HCT116 (cell line): ENCODE measurements at regions not wholly inside any gene's neighbourhood (a gene's known extent, or its start where the extent isn't known, plus 50 kb on each side); places are given as distances from the start of the nearest gene placed in this dataset.

Experiments used
- ATAC-seq: fragments of 200-7000 bp; cut with Tn5 transposase; 2 replicates; pipeline ENCODE4 v1.9.1; 2020; ENCODE audit warnings: mild to moderate bottlenecking, moderate library complexity
- BruUV-seq: library from RNA; stranded (reverse); fragments of 400-500 nt; replicated peaks from 2 replicates; lab custom pipeline; 2021; lab: Mats Ljungman, UMichigan
- CTCF ChIA-PET: fragments of 300-600 bp; sonication (Branson Sonifier 250); formaldehyde crosslinking; loops from one replicate; lab custom pipeline; 2021; ENCODE audit warnings: antibody characterized with exemption; lab: Charles Lee
- POLR2A ChIA-PET: fragments of 300-600, 350-600 bp; sonication (Branson Sonifier 250); formaldehyde crosslinking; loops from one replicate; lab custom pipeline; 2021; ENCODE audit warnings: antibody characterized with exemption; lab: Charles Lee
- RAD21 ChIA-PET, 2 experiments: fragments of 300-600 bp; sonication (Branson Sonifier 250); formaldehyde crosslinking; loops; one replicate each; lab custom pipeline; 2023; ENCODE audit warnings: low total read pairs in 2 of 2; ENCODE audit not compliant: uncharacterized antibody in 2 of 2, unreplicated experiment in 2 of 2, low non-redundant PET in 1 of 2; lab: Charles Lee
- DNase-seq: peaks from one replicate; pipeline ENCODE4 v3.0.0-alpha.2; 2010; ENCODE audit warnings: low read depth, low spot score
- H2AFZ ChIP-seq: fragments of 200-600 bp; shearing (Covaris generic), sonication (generic); 2 replicates; pipeline ENCODE4 v1.6.1; 2017; ENCODE audit warnings: low read depth, mixed run types, mixed read lengths, antibody characterized with exemption, low read length; ENCODE audit not compliant: poor library complexity, severe bottlenecking
- H3K27ac ChIP-seq: 2 replicates; pipeline ENCODE4 v1.5.1; 2012; ENCODE audit warnings: low read depth, low read length
- H3K27me3 ChIP-seq: fragments of 200-600 bp; sonication (generic); 2 replicates; pipeline ENCODE4 v1.6.1; 2016; ENCODE audit warnings: mixed run types, low read length, mixed read lengths; ENCODE audit not compliant: insufficient read depth
- H3K36me3 ChIP-seq, 2 experiments: fragments of 200-500 bp in 1 of 2; fragments of 200-600 bp in 1 of 2; sonication (Bioruptor generic) in 1 of 2; sonication (generic) in 1 of 2; 2 replicates each; pipeline versions ENCODE4 v1.5.1 to v1.6.1; 2014 to 2016; ENCODE audit warnings: low read length in 2 of 2, inconsistent platforms in 1 of 2, mixed read lengths in 1 of 2, mixed run types in 1 of 2; ENCODE audit not compliant: insufficient read depth in 2 of 2, control insufficient read depth in 1 of 2
- H3K4me1 ChIP-seq, 2 experiments: fragments of 200-600 bp in 1 of 2; sonication (generic) in 1 of 2; 2 replicates each; pipeline versions ENCODE4 v1.5.1 to v1.6.1; 2012 to 2017; ENCODE audit warnings: low read length in 2 of 2, inconsistent platforms in 1 of 2, mild to moderate bottlenecking in 1 of 2, mixed read lengths in 1 of 2, mixed run types in 1 of 2, moderate library complexity in 1 of 2; ENCODE audit not compliant: insufficient read depth in 2 of 2, control insufficient read depth in 1 of 2
- H3K4me2 ChIP-seq: fragments of 200-600 bp; sonication (generic); 2 replicates; pipeline ENCODE4 v1.6.1; 2017; ENCODE audit warnings: mixed run types, low read length, mixed read lengths
- H3K4me3 ChIP-seq, 2 experiments: fragments of 200-600 bp in 1 of 2; sonication (generic) in 1 of 2; replicated peaks in 1 of 2; 2 replicates each; pipeline ENCODE4 v1.5.1; 2011 to 2016; ENCODE audit warnings: low read length in 2 of 2, control low read depth in 1 of 2, low read depth in 1 of 2, mild to moderate bottlenecking in 1 of 2, mixed read lengths in 1 of 2, mixed run types in 1 of 2
- H3K79me2 ChIP-seq: fragments of 200-600 bp; sonication (generic); 2 replicates; pipeline ENCODE4 v1.6.1; 2017; ENCODE audit warnings: mild to moderate bottlenecking, mixed run types, low read length, moderate library complexity, mixed read lengths; ENCODE audit not compliant: insufficient read depth
- H3K9ac ChIP-seq: fragments of 200-600 bp; sonication (generic); 2 replicates; pipeline ENCODE4 v1.6.1; 2016; ENCODE audit warnings: low read length, mixed read lengths
- H3K9me2 ChIP-seq: fragments of 200-600 bp; sonication (generic), shearing (Covaris generic); 2 replicates; pipeline ENCODE4 v1.6.1; 2017; ENCODE audit warnings: mixed run types, mild to moderate bottlenecking, moderate library complexity; ENCODE audit not compliant: insufficient read depth
- H3K9me3 ChIP-seq, 2 experiments: fragments of 200-500 bp in 1 of 2; fragments of 200-600 bp in 1 of 2; sonication (Bioruptor generic) in 1 of 2; sonication (generic) in 1 of 2; 2 replicates each; pipeline ENCODE4 v1.6.1; 2014 to 2017; ENCODE audit warnings: low read length in 2 of 2, mixed read lengths in 2 of 2, inconsistent platforms in 1 of 2, low read depth in 1 of 2, mild to moderate bottlenecking in 1 of 2, mixed run types in 1 of 2, moderate library complexity in 1 of 2; ENCODE audit not compliant: control insufficient read depth in 1 of 2, insufficient read depth in 1 of 2
- H4K20me1 ChIP-seq: fragments of 200-600 bp; sonication (generic), shearing (Covaris generic); 2 replicates; pipeline ENCODE4 v1.6.1; 2017; ENCODE audit warnings: mixed run types, mild to moderate bottlenecking, moderate library complexity; ENCODE audit not compliant: insufficient read depth
- ATF3 ChIP-seq: IDR thresholded peaks from 2 replicates; pipeline ENCODE4 v1.6.1; 2012
- CBX3 ChIP-seq: IDR thresholded peaks from 2 replicates; pipeline ENCODE4 v1.6.1; 2012; ENCODE audit warnings: low read depth
- CEBPB ChIP-seq: IDR thresholded peaks from 2 replicates; pipeline ENCODE4 v1.6.1; 2012; ENCODE audit warnings: low read depth
- CTCF ChIP-seq, 3 experiments: fragments of 200-600 bp in 1 of 3; sonication (generic) in 1 of 3; IDR thresholded peaks in 2 of 3; conservative IDR thresholded peaks in 1 of 3; 2 replicates each; pipeline ENCODE4 v1.5.1; 2012 to 2017; ENCODE audit warnings: low read depth in 2 of 3, low read length in 2 of 3, antibody characterized with exemption in 1 of 3, borderline replicate concordance in 1 of 3, control low read depth in 1 of 3, mild to moderate bottlenecking in 1 of 3, mixed read lengths in 1 of 3, mixed run types in 1 of 3, moderate library complexity in 1 of 3; ENCODE audit not compliant: insufficient read depth in 1 of 3
- EGR1 ChIP-seq: IDR thresholded peaks from 2 replicates; pipeline ENCODE4 v1.6.1; 2012; ENCODE audit warnings: low read depth
- EZH2 ChIP-seq: fragments of 200-600 bp; sonication (generic); IDR thresholded peaks from 2 replicates; pipeline ENCODE4 v1.6.1; 2017; ENCODE audit warnings: antibody characterized with exemption, mixed run types
- EZH2phosphoT487 ChIP-seq: fragments of 200-600 bp; IDR thresholded peaks from 2 replicates; pipeline ENCODE4 v1.6.1; 2018; ENCODE audit warnings: antibody characterized with exemption, borderline replicate concordance
- FOSL1 ChIP-seq: IDR thresholded peaks from 2 replicates; pipeline ENCODE4 v1.6.1; 2012; ENCODE audit warnings: low read depth
- JUND ChIP-seq: IDR thresholded peaks from 2 replicates; pipeline ENCODE4 v1.6.1; 2012
- POLR2A ChIP-seq: IDR thresholded peaks from 2 replicates; pipeline ENCODE4 v1.7.0; 2011; ENCODE audit warnings: borderline replicate concordance; ENCODE audit not compliant: insufficient read depth, insufficient read length; ENCODE audit errors: extremely low read depth
- POLR2AphosphoS5 ChIP-seq: IDR thresholded peaks from 2 replicates; pipeline ENCODE4 v1.6.1; 2011; ENCODE audit warnings: mild to moderate bottlenecking, low read depth, low read length, moderate library complexity
- SIN3A ChIP-seq: IDR thresholded peaks from 2 replicates; pipeline ENCODE4 v1.6.1; 2012; ENCODE audit warnings: low read depth
- SRF ChIP-seq: IDR thresholded peaks from 2 replicates; pipeline ENCODE4 v1.6.1; 2012; ENCODE audit warnings: low read depth
- TCF7L2 ChIP-seq: IDR thresholded peaks from 2 replicates; pipeline ENCODE4 v1.7.0; 2011; ENCODE audit warnings: borderline replicate concordance, inconsistent platforms; ENCODE audit not compliant: insufficient read depth, insufficient read length; ENCODE audit errors: extremely low read depth
- ZNF274 ChIP-seq: fragments of 200-500 bp; sonication (Bioruptor generic); IDR thresholded peaks from 2 replicates; pipeline ENCODE4 v1.6.1; 2014; ENCODE audit warnings: mild to moderate bottlenecking, low read depth, low read length, inconsistent platforms
- intact Hi-C: fragments of 100-400 bp; cut with micrococcal nuclease; formaldehyde crosslinking; loops from 2 replicates; pipeline ENCODE4 v1.10.0; 2022
- TF ChIP-seq, protein P1 (sequence below): IDR thresholded peaks from 2 replicates; pipeline ENCODE4 v1.6.1; 2011; ENCODE audit warnings: mild to moderate bottlenecking, low read length, moderate library complexity; ENCODE audit not compliant: insufficient replicate concordance; ENCODE audit errors: extremely low read depth

GRCh38 chr20:54318892-54319291 lies 111.0 kb downstream of the PFDN4 start:
- Histone ChIP-seq H3K27me3 (peaks cover 3% of the 10 kb centered on the region), H3K4me1 (no peaks in the 10 kb centered on the region), H3K9me2 (no peaks in the 10 kb centered on the region), H3K9me3 (no peaks in the 10 kb centered on the region), H3K79me2 (no peaks in the 10 kb centered on the region), H3K27ac (no peak overlapping the region), H3K9ac (no peak overlapping the region), H4K20me1 (no peaks in the 10 kb centered on the region), H3K36me3 (no peaks in the 10 kb centered on the region), H3K4me2 (no peak overlapping the region), H3K4me3 (no peak overlapping the region), H2AFZ (no peak overlapping the region)
- ChIA-PET POLR2A (no interaction called here), CTCF (no interaction called here), RAD21 (no interaction called here)
- TF ChIP-seq EZH2phosphoT487: no peak
- TF ChIP-seq, protein P1, sequence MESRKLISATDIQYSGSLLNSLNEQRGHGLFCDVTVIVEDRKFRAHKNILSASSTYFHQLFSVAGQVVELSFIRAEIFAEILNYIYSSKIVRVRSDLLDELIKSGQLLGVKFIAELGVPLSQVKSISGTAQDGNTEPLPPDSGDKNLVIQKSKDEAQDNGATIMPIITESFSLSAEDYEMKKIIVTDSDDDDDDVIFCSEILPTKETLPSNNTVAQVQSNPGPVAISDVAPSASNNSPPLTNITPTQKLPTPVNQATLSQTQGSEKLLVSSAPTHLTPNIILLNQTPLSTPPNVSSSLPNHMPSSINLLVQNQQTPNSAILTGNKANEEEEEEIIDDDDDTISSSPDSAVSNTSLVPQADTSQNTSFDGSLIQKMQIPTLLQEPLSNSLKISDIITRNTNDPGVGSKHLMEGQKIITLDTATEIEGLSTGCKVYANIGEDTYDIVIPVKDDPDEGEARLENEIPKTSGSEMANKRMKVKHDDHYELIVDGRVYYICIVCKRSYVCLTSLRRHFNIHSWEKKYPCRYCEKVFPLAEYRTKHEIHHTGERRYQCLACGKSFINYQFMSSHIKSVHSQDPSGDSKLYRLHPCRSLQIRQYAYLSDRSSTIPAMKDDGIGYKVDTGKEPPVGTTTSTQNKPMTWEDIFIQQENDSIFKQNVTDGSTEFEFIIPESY: no peak
- TF ChIP-seq ATF3: no peak
- no peak for TF ChIP-seq ZNF274
- TF ChIP-seq EZH2: no peak
- no peak for TF ChIP-seq SIN3A
- TF ChIP-seq EGR1: no peak
- no peak for TF ChIP-seq POLR2A
- TF ChIP-seq TCF7L2: no peak
- TF ChIP-seq FOSL1: no peak
- TF ChIP-seq CTCF (IDR thresholded peaks at IDR 0.05 in 2 of 3, conservative IDR thresholded peaks at IDR 0.05 in 1 of 3; ENCODE audit: borderline replicate concordance in 1 of 3, insufficient read depth in 1 of 3, low read depth in 2 of 3, low read length in 2 of 3): no peak
- TF ChIP-seq CEBPB: no peak
- TF ChIP-seq POLR2AphosphoS5: no peak
- TF ChIP-seq SRF: no peak
- TF ChIP-seq JUND: no peak
- TF ChIP-seq CBX3: no peak
- intact Hi-C loops: no loop called here
- BruUV-seq: no TSS peak
- ATAC-seq (no peak), DNase-seq (no peak)
